ENCODE measurements at regions not wholly inside any gene's neighbourhood (a gene's known extent, or its start where the extent isn't known, plus 50 kb on each side); places are given as distances from the start of the nearest gene placed in this dataset.
A peak's percentile ranks its signal among the peaks of the same experiment; 100 is the strongest.

- no peaks in the 10 kb centered on the region for H3K9me3 ChIP-seq (ENCODE audit: control insufficient read depth, insufficient read depth, low read depth, low read length)
- no peaks in the 10 kb centered on the region for H4K20me1 ChIP-seq (ENCODE audit: control insufficient read depth, extremely low read depth, insufficient read depth, low read length)
- no peak overlapping the region for H3K4me3 ChIP-seq (replicated peaks in 1 of 4; ENCODE audit: control extremely low read depth in 1 of 4, insufficient read depth in 1 of 4, low read depth in 3 of 4, low read length in 4 of 4)
- TF ChIP-seq CTCF (conservative IDR thresholded peaks at IDR 0.05 in 1 of 2, IDR thresholded peaks at IDR 0.05 in 1 of 2; ENCODE audit: low read depth in 1 of 2, low read length in 2 of 2) (no peak), EZH2 (IDR thresholded peaks at IDR 0.05; ENCODE audit: low read length, missing control alignments) (no peak)
- no peaks in the 10 kb centered on the region for H3K4me1 ChIP-seq (ENCODE audit: control insufficient read depth, extremely low read depth, insufficient read depth, low read length)
- no peak for DNase-seq (ENCODE audit: low read depth in 2 of 2)
- H3K4me2 ChIP-seq (ENCODE audit: extremely low read depth, insufficient read depth, low read length), result no peak overlapping the region
- no peak overlapping the region for H2AFZ ChIP-seq (ENCODE audit: low read length)
- H3K36me3 ChIP-seq (ENCODE audit: control insufficient read depth, insufficient read depth, low read length), result no peaks in the 10 kb centered on the region
- no peaks in the 10 kb centered on the region for H3K27me3 ChIP-seq (ENCODE audit: control insufficient read depth, insufficient read depth, low read length)
- no peaks in the 10 kb centered on the region for H3K79me2 ChIP-seq (ENCODE audit: control insufficient read depth, insufficient read depth, low read length)
- H3K27ac ChIP-seq (ENCODE audit: insufficient read depth, low read length), result no peak overlapping the region
- H3K9ac ChIP-seq (ENCODE audit: insufficient read depth, low read length), result no peak overlapping the region
Measured at GRCh38 chr6:146989860-146990259, 214.4 kb upstream of the STXBP5 start.

GRCh38 chr6:146990284-146990683, 213.9 kb upstream of the STXBP5 start:
- no peaks in the 10 kb centered on the region for H3K4me1 ChIP-seq (ENCODE audit: control insufficient read depth, extremely low read depth, insufficient read depth, low read length)
- H2AFZ ChIP-seq (ENCODE audit: low read length), result no peak overlapping the region
- H3K9ac ChIP-seq (ENCODE audit: insufficient read depth, low read length), result no peak overlapping the region
- no peaks in the 10 kb centered on the region for H4K20me1 ChIP-seq (ENCODE audit: control insufficient read depth, extremely low read depth, insufficient read depth, low read length)
- no peaks in the 10 kb centered on the region for H3K27me3 ChIP-seq (ENCODE audit: control insufficient read depth, insufficient read depth, low read length)
- H3K9me3 ChIP-seq (ENCODE audit: control insufficient read depth, insufficient read depth, low read depth, low read length), result no peaks in the 10 kb centered on the region
- no peaks in the 10 kb centered on the region for H3K36me3 ChIP-seq (ENCODE audit: control insufficient read depth, insufficient read depth, low read length)
- H3K27ac ChIP-seq (ENCODE audit: insufficient read depth, low read length), result no peak overlapping the region
- peak; percentile 42 to 89 for DNase-seq (ENCODE audit: low read depth in 2 of 2)
- no peak overlapping the region for H3K4me2 ChIP-seq (ENCODE audit: extremely low read depth, insufficient read depth, low read length)
- H3K79me2 ChIP-seq (ENCODE audit: control insufficient read depth, insufficient read depth, low read length), result no peaks in the 10 kb centered on the region
- no peak overlapping the region for H3K4me3 ChIP-seq (replicated peaks in 1 of 4; ENCODE audit: control extremely low read depth in 1 of 4, insufficient read depth in 1 of 4, low read depth in 3 of 4, low read length in 4 of 4)
- TF ChIP-seq CTCF (conservative IDR thresholded peaks at IDR 0.05 in 1 of 2, IDR thresholded peaks at IDR 0.05 in 1 of 2; ENCODE audit: low read depth in 1 of 2, low read length in 2 of 2) (no peak), EZH2 (IDR thresholded peaks at IDR 0.05; ENCODE audit: low read length, missing control alignments) (no peak)

- H3K4me2 ChIP-seq (ENCODE audit: extremely low read depth, insufficient read depth, low read length), result no peak overlapping the region
- no peaks in the 10 kb centered on the region for H3K9me3 ChIP-seq (ENCODE audit: control insufficient read depth, insufficient read depth, low read depth, low read length)
- H3K27ac ChIP-seq (ENCODE audit: insufficient read depth, low read length), result no peak overlapping the region
- peak; percentile 78 to 88 for DNase-seq (ENCODE audit: low read depth in 2 of 2)
- TF ChIP-seq CTCF (conservative IDR thresholded peaks at IDR 0.05 in 1 of 2, IDR thresholded peaks at IDR 0.05 in 1 of 2; ENCODE audit: low read depth in 1 of 2, low read length in 2 of 2), result no peak
- no peak for TF ChIP-seq EZH2 (IDR thresholded peaks at IDR 0.05; ENCODE audit: low read length, missing control alignments)
- H2AFZ ChIP-seq (ENCODE audit: low read length), result no peak overlapping the region
- H3K4me1 ChIP-seq (ENCODE audit: control insufficient read depth, extremely low read depth, insufficient read depth, low read length), result no peaks in the 10 kb centered on the region
- H4K20me1 ChIP-seq (ENCODE audit: control insufficient read depth, extremely low read depth, insufficient read depth, low read length), result no peaks in the 10 kb centered on the region
- no peaks in the 10 kb centered on the region for H3K79me2 ChIP-seq (ENCODE audit: control insufficient read depth, insufficient read depth, low read length)
- no peaks in the 10 kb centered on the region for H3K36me3 ChIP-seq (ENCODE audit: control insufficient read depth, insufficient read depth, low read length)
- H3K9ac ChIP-seq (ENCODE audit: insufficient read depth, low read length), result no peak overlapping the region
- H3K27me3 ChIP-seq (ENCODE audit: control insufficient read depth, insufficient read depth, low read length), result no peaks in the 10 kb centered on the region
- no peak overlapping the region for H3K4me3 ChIP-seq (replicated peaks in 1 of 4; ENCODE audit: control extremely low read depth in 1 of 4, insufficient read depth in 1 of 4, low read depth in 3 of 4, low read length in 4 of 4)
Measured at GRCh38 chr6:146990821-146991798, 213.1 kb upstream of the STXBP5 start.
